Esophagus muscularis mucosa (tissue), 3 donors: ENCODE measurements at regions not wholly inside any gene's neighbourhood (a gene's known extent, or its start where the extent isn't known, plus 50 kb on each side); places are given as distances from the start of the nearest gene placed in this dataset.

Experiments
- POLR2A ChIP-seq: fragments of 450-650 bp; IDR thresholded peaks from one replicate; pipeline ENCODE4 v1.6.1; 2017; ENCODE audit warnings: antibody characterized with exemption, moderate library complexity, mild to moderate bottlenecking, low read depth
- POLR2AphosphoS5 ChIP-seq, 2 donors: sonication (generic); formaldehyde crosslinking; IDR thresholded peaks; one replicate each; pipeline ENCODE4 v1.6.1; 2017; ENCODE audit warnings: antibody characterized with exemption in 2 of 2
- TF ChIP-seq, protein P1 (sequence below), 3 experiments: fragments of 200-600 bp in 2 of 3; fragments of 450-650 bp in 1 of 3; sonication (generic) in 2 of 3; IDR thresholded peaks; one replicate each; pipeline ENCODE4 v1.5.1; 2017 to 2019; ENCODE audit warnings: antibody characterized with exemption in 3 of 3, mild to moderate bottlenecking in 2 of 3, moderate library complexity in 1 of 3

DNA sequence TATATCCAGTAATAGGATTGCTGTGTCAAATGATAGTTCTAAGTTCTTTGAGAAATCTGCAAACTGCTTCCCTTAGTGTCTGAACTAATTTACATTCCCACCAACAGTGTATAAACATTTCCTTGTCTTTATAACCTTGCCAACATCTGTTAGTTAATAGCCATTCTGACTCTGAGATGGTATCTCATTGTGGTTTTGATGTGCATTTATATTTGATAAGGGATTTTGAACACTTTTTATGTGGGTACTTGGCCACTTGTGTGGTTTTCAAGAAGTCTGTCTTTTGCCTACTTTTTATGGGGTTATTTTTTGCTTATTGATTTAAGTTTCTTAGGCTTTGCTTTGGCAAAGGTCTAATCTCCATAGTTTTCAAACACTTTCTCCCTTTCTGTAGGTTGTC, 189.9 kb upstream of the CXCL13 start:
- TF ChIP-seq, protein P1, sequence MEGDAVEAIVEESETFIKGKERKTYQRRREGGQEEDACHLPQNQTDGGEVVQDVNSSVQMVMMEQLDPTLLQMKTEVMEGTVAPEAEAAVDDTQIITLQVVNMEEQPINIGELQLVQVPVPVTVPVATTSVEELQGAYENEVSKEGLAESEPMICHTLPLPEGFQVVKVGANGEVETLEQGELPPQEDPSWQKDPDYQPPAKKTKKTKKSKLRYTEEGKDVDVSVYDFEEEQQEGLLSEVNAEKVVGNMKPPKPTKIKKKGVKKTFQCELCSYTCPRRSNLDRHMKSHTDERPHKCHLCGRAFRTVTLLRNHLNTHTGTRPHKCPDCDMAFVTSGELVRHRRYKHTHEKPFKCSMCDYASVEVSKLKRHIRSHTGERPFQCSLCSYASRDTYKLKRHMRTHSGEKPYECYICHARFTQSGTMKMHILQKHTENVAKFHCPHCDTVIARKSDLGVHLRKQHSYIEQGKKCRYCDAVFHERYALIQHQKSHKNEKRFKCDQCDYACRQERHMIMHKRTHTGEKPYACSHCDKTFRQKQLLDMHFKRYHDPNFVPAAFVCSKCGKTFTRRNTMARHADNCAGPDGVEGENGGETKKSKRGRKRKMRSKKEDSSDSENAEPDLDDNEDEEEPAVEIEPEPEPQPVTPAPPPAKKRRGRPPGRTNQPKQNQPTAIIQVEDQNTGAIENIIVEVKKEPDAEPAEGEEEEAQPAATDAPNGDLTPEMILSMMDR (IDR thresholded peaks at IDR 0.05): no peak
- TF ChIP-seq POLR2A: no peak
- TF ChIP-seq POLR2AphosphoS5 (IDR thresholded peaks at IDR 0.05): no peak
